K562 (cell line): ENCODE measurements at regions not wholly inside any gene's neighbourhood (a gene's known extent, or its start where the extent isn't known, plus 50 kb on each side); places are given as distances from the start of the nearest gene placed in this dataset.

Source experiments
- ATAC-seq: fragments of 200-7000 bp; cut with Tn5 transposase; 3 replicates; pipeline ENCODE4 v1.9.1; 2020; ENCODE audit warnings: moderate library complexity
- BruUV-seq: library from RNA; stranded (reverse); fragments of 400-500 nt; replicated peaks from 2 replicates; lab custom pipeline; 2021; lab: Mats Ljungman, UMichigan
- CTCF ChIA-PET: fragments of 300-600 bp; formaldehyde crosslinking; extraction: SDS; loops from one replicate; lab custom pipeline; 2021; ENCODE audit warnings: low intra/inter-chr PET ratio; lab: Yijun Ruan, JAX
- POLR2A ChIA-PET: fragments of 300-600, 350-650 bp; sonication (Branson Sonifier 250); formaldehyde crosslinking; extraction: SDS; loops from one replicate; lab custom pipeline; 2021; ENCODE audit warnings: antibody characterized with exemption, inconsistent platforms; lab: Yijun Ruan, JAX
- DNase-seq, 4 experiments: peaks; one replicate each; pipeline versions ENCODE4 v3.0.0 to v3.0.0-alpha.2; 2011 to 2018; ENCODE audit warnings: low spot score in 3 of 4, mixed read lengths in 3 of 4; ENCODE audit errors: extremely low read depth in 1 of 4
- FAIRE-seq: peaks from 2 replicates; lab custom pipeline; 2011; peaks lifted over from hg19 to GRCh38; lab: Jason Lieb, UNC
- H2AFZ ChIP-seq: 2 replicates; pipeline ENCODE4 v1.6.0; 2011; ENCODE audit warnings: low read depth, low read length, control low read depth, inconsistent platforms
- H3K27ac ChIP-seq: fragments of 200-600 bp; 3 replicates; pipeline ENCODE4 v1.8.0; 2011; ENCODE audit warnings: low read depth, mild to moderate bottlenecking, control low read depth, inconsistent platforms, low read length, moderate library complexity, mixed read lengths; ENCODE audit errors: extremely low read depth
- H3K27me3 ChIP-seq, 2 experiments: fragments of 300-600 bp in 1 of 2; 2 replicates in 1 of 2; 3 replicates in 1 of 2; pipeline versions ENCODE4 v1.6.0 to v1.8.0; 2011; ENCODE audit warnings: inconsistent platforms in 2 of 2, low read length in 2 of 2, mild to moderate bottlenecking in 1 of 2, mixed read lengths in 1 of 2, moderate library complexity in 1 of 2; ENCODE audit not compliant: control insufficient read depth in 2 of 2, insufficient read depth in 2 of 2
- H3K36me3 ChIP-seq: fragments of 300-600 bp; 3 replicates; pipeline ENCODE4 v1.8.0; 2011; ENCODE audit warnings: mild to moderate bottlenecking, low read length, inconsistent platforms; ENCODE audit not compliant: control insufficient read depth, insufficient read depth
- H3K4me1 ChIP-seq, 2 experiments: fragments of 200-600 bp in 1 of 2; replicated peaks in 1 of 2; 2 replicates in 1 of 2; 3 replicates in 1 of 2; pipeline versions ENCODE4 v1.5.1 to v1.8.0; 2011; ENCODE audit warnings: inconsistent platforms in 2 of 2, low read length in 2 of 2, mild to moderate bottlenecking in 1 of 2, mixed read lengths in 1 of 2, moderate library complexity in 1 of 2; ENCODE audit not compliant: control insufficient read depth in 2 of 2, insufficient read depth in 2 of 2
- H3K4me2 ChIP-seq: 2 replicates; pipeline ENCODE4 v1.6.1; 2011; ENCODE audit warnings: low read length, control low read depth, inconsistent platforms, mixed read lengths; ENCODE audit not compliant: insufficient read depth
- H3K4me3 ChIP-seq: fragments of 200-600 bp; sonication (generic), shearing (Covaris generic); 2 replicates; pipeline ENCODE4 v1.5.1; 2016; ENCODE audit warnings: control low read depth, inconsistent platforms
- H3K79me2 ChIP-seq: fragments of 200-600 bp; 3 replicates; pipeline ENCODE4 v1.8.0; 2011; ENCODE audit warnings: low read length, inconsistent platforms; ENCODE audit not compliant: control insufficient read depth, insufficient read depth
- H3K9ac ChIP-seq, 2 experiments: 2 replicates each; pipeline versions ENCODE4 v1.6.0 to v1.6.1; 2011; ENCODE audit warnings: low read depth in 2 of 2, low read length in 2 of 2, control low read depth in 1 of 2, inconsistent platforms in 1 of 2, mild to moderate bottlenecking in 1 of 2, mixed read lengths in 1 of 2; ENCODE audit not compliant: insufficient read depth in 1 of 2
- H3K9me1 ChIP-seq: one replicate; pipeline ENCODE4 v1.6.0; 2011; ENCODE audit warnings: inconsistent platforms, mild to moderate bottlenecking, low read length, moderate library complexity; ENCODE audit not compliant: control insufficient read depth, insufficient read depth
- H3K9me3 ChIP-seq: replicated peaks from 2 replicates; pipeline ENCODE4 v1.5.1; 2011; ENCODE audit warnings: low read depth, low read length, inconsistent platforms; ENCODE audit not compliant: control insufficient read depth, insufficient read depth
- H4K20me1 ChIP-seq: replicated peaks from 2 replicates; pipeline ENCODE4 v1.6.1; 2011; ENCODE audit warnings: low read length, inconsistent platforms, mixed read lengths; ENCODE audit not compliant: control insufficient read depth, insufficient read depth
- CC2D1A ChIP-seq: fragments of 450-650 bp; IDR thresholded peaks from 2 replicates; pipeline ENCODE4 v1.6.1; 2017; ENCODE audit warnings: mild to moderate bottlenecking
- FOXP1 ChIP-seq: sonication (generic); formaldehyde crosslinking; IDR thresholded peaks from 2 replicates; pipeline ENCODE4 v1.8.0; 2022; ENCODE audit warnings: mild to moderate bottlenecking, missing genetic modification reagents
- FUS ChIP-seq: fragments of 200-400 bp; formaldehyde crosslinking; optimal IDR thresholded peaks from 2 replicates; pipeline ENCODE3; 2017; ENCODE audit warnings: low read depth, low read length
- KLF16 ChIP-seq: IDR thresholded peaks from 2 replicates; pipeline ENCODE4 v1.6.1; 2016; ENCODE audit warnings: antibody characterized with exemption
- MBD2 ChIP-seq: sonication (generic); IDR thresholded peaks from 2 replicates; pipeline ENCODE4 v1.6.1; 2016; ENCODE audit warnings: low read depth, borderline replicate concordance
- NFIX ChIP-seq: fragments of 250-450 bp; sonication (Bioruptor Pico); IDR thresholded peaks from 2 replicates; pipeline ENCODE4 v1.4.0; 2020; ENCODE audit warnings: low read depth, mild to moderate bottlenecking, moderate library complexity
- PTRF ChIP-seq: fragments of 450-650 bp; IDR thresholded peaks from 2 replicates; pipeline ENCODE4 v1.6.1; 2016; ENCODE audit warnings: mild to moderate bottlenecking, missing genetic modification characterization, missing compliant biosample characterization
- SMARCA4 ChIP-seq: fragments of 450-650 bp; IDR thresholded peaks from 2 replicates; pipeline ENCODE4 v1.6.1; 2016
- YBX1 ChIP-seq: fragments of 450-650 bp; IDR thresholded peaks from 2 replicates; pipeline ENCODE4 v1.7.1; 2016; ENCODE audit warnings: mild to moderate bottlenecking
- ZC3H8 ChIP-seq: fragments of 450-650 bp; IDR thresholded peaks from 2 replicates; pipeline ENCODE4 v1.6.1; 2017
- ZNF324 ChIP-seq: fragments of 250-450 bp; sonication (Bioruptor Pico); IDR thresholded peaks from 2 replicates; pipeline ENCODE4 v1.4.0; 2020; ENCODE audit warnings: mild to moderate bottlenecking
- ZNF41 ChIP-seq: fragments of 250-450 bp; sonication (Bioruptor Pico); conservative IDR thresholded peaks from 2 replicates; pipeline ENCODE4 v1.4.0; 2020; ENCODE audit warnings: mild to moderate bottlenecking
- ZNF696 ChIP-seq: fragments of 250-450 bp; sonication (Bioruptor Pico); conservative IDR thresholded peaks from 2 replicates; pipeline ENCODE4 v1.4.0; 2020; ENCODE audit warnings: mild to moderate bottlenecking, moderate library complexity
- WGBS: fragments of 100-300 bp; shearing (Covaris generic); methylation state at CpG from one replicate; pipeline ENCODE4 v1.1.6; 2016; ENCODE audit warnings: low coverage, mixed read lengths; ENCODE audit not compliant: insufficient coverage; ENCODE audit errors: missing lambda C conversion rate; 5-methylcytosine and 5-hydroxymethylcytosine counted together
- in situ Hi-C: fragments of 300-500 bp; cut with MboI; formaldehyde crosslinking; loops from 4 replicates; pipeline ENCODE4 v1.15.0; 2018; ENCODE audit warnings: inconsistent platforms, mixed read lengths
- intact Hi-C: fragments of 100-400 bp; cut with micrococcal nuclease; formaldehyde crosslinking; loops from 2 replicates; pipeline ENCODE4 v1.14.2; 2022
- TF ChIP-seq, protein P1 (sequence below): IDR thresholded peaks from 2 replicates; pipeline ENCODE4 v1.6.1; 2014; ENCODE audit warnings: antibody characterized with exemption
- TF ChIP-seq, protein P2 (sequence below): fragments of 450-650 bp; IDR thresholded peaks from 2 replicates; pipeline ENCODE4 v1.7.0; 2016; ENCODE audit warnings: borderline replicate concordance
- TF ChIP-seq, protein P3 (sequence below): fragments of 450-650 bp; IDR thresholded peaks from 2 replicates; pipeline ENCODE4 v1.6.1; 2017; ENCODE audit warnings: mild to moderate bottlenecking, moderate library complexity
- TF ChIP-seq, protein P4 (sequence below): fragments of 200-800 bp; sonication (Bioruptor generic); IDR thresholded peaks from 2 replicates; pipeline ENCODE4 v1.6.1; 2016; ENCODE audit warnings: missing genetic modification characterization, missing compliant biosample characterization

DNA sequence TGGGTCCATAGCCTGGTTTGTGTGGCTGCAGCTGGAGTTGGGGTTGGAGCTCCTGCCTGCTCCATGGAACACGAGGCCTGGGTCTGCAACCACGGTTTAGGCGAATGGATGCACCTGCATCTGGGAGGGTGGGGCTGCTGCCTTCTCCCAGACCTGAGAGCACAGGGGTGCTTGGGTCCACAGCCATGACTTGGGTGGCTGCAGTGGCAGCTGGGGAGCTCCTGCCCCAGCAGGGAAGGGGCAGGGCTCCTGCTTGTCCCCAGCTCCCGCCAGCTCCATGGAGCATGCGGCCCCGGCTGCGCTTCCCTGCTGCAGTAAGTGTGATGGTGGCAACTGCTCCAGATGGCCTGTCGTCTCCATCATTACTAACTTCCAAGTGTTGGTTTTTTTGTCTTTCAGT, 571.1 kb upstream of the LRRN3 start:
- in situ Hi-C loops (no loop called here), intact Hi-C loops (no loop called here)
- no peaks in the 10 kb centered on the region for H3K9me3 ChIP-seq
- 3% methylated on average over 8 of the region's 8 CpGs for WGBS
- ChIA-PET CTCF (no interaction called here), POLR2A (no interaction called here)
- no peak overlapping the region for H3K4me3 ChIP-seq
- H3K4me2 ChIP-seq: no peak overlapping the region
- no peaks in the 10 kb centered on the region for H3K27me3 ChIP-seq
- BruUV-seq: no TSS peak
- H3K36me3 ChIP-seq: no peaks in the 10 kb centered on the region
- no peak for DNase-seq
- no peaks in the 10 kb centered on the region for H3K9me1 ChIP-seq
- no peak for ATAC-seq
- no peak overlapping the region for H3K27ac ChIP-seq
- H2AFZ ChIP-seq: no peak overlapping the region
- no peaks in the 10 kb centered on the region for H3K79me2 ChIP-seq
- no peak for FAIRE-seq
- no peak overlapping the region for H3K9ac ChIP-seq
- no peaks in the 10 kb centered on the region for H3K4me1 ChIP-seq
- no peaks in the 10 kb centered on the region for H4K20me1 ChIP-seq
- TF ChIP-seq MBD2 (no peak), ZNF696 (CRISPR knock-in tag) (no peak), CC2D1A (no peak), KLF16 (no peak), FOXP1 (CRISPR knock-in tag) (no peak), SMARCA4 (no peak), FUS (no peak), ZC3H8 (no peak), YBX1 (no peak), ZNF324 (CRISPR knock-in tag) (no peak), NFIX (CRISPR knock-in tag) (no peak), PTRF (tag) (no peak), ZNF41 (CRISPR knock-in tag) (no peak)
- TF ChIP-seq, protein P1, sequence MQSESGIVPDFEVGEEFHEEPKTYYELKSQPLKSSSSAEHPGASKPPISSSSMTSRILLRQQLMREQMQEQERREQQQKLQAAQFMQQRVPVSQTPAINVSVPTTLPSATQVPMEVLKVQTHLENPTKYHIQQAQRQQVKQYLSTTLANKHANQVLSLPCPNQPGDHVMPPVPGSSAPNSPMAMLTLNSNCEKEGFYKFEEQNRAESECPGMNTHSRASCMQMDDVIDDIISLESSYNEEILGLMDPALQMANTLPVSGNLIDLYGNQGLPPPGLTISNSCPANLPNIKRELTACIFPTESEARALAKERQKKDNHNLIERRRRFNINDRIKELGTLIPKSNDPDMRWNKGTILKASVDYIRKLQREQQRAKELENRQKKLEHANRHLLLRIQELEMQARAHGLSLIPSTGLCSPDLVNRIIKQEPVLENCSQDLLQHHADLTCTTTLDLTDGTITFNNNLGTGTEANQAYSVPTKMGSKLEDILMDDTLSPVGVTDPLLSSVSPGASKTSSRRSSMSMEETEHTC: no peak
- TF ChIP-seq, protein P2, sequence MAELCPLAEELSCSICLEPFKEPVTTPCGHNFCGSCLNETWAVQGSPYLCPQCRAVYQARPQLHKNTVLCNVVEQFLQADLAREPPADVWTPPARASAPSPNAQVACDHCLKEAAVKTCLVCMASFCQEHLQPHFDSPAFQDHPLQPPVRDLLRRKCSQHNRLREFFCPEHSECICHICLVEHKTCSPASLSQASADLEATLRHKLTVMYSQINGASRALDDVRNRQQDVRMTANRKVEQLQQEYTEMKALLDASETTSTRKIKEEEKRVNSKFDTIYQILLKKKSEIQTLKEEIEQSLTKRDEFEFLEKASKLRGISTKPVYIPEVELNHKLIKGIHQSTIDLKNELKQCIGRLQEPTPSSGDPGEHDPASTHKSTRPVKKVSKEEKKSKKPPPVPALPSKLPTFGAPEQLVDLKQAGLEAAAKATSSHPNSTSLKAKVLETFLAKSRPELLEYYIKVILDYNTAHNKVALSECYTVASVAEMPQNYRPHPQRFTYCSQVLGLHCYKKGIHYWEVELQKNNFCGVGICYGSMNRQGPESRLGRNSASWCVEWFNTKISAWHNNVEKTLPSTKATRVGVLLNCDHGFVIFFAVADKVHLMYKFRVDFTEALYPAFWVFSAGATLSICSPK: no peak
- TF ChIP-seq, protein P3, sequence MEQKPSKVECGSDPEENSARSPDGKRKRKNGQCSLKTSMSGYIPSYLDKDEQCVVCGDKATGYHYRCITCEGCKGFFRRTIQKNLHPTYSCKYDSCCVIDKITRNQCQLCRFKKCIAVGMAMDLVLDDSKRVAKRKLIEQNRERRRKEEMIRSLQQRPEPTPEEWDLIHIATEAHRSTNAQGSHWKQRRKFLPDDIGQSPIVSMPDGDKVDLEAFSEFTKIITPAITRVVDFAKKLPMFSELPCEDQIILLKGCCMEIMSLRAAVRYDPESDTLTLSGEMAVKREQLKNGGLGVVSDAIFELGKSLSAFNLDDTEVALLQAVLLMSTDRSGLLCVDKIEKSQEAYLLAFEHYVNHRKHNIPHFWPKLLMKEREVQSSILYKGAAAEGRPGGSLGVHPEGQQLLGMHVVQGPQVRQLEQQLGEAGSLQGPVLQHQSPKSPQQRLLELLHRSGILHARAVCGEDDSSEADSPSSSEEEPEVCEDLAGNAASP: no peak
- TF ChIP-seq, protein P4, sequence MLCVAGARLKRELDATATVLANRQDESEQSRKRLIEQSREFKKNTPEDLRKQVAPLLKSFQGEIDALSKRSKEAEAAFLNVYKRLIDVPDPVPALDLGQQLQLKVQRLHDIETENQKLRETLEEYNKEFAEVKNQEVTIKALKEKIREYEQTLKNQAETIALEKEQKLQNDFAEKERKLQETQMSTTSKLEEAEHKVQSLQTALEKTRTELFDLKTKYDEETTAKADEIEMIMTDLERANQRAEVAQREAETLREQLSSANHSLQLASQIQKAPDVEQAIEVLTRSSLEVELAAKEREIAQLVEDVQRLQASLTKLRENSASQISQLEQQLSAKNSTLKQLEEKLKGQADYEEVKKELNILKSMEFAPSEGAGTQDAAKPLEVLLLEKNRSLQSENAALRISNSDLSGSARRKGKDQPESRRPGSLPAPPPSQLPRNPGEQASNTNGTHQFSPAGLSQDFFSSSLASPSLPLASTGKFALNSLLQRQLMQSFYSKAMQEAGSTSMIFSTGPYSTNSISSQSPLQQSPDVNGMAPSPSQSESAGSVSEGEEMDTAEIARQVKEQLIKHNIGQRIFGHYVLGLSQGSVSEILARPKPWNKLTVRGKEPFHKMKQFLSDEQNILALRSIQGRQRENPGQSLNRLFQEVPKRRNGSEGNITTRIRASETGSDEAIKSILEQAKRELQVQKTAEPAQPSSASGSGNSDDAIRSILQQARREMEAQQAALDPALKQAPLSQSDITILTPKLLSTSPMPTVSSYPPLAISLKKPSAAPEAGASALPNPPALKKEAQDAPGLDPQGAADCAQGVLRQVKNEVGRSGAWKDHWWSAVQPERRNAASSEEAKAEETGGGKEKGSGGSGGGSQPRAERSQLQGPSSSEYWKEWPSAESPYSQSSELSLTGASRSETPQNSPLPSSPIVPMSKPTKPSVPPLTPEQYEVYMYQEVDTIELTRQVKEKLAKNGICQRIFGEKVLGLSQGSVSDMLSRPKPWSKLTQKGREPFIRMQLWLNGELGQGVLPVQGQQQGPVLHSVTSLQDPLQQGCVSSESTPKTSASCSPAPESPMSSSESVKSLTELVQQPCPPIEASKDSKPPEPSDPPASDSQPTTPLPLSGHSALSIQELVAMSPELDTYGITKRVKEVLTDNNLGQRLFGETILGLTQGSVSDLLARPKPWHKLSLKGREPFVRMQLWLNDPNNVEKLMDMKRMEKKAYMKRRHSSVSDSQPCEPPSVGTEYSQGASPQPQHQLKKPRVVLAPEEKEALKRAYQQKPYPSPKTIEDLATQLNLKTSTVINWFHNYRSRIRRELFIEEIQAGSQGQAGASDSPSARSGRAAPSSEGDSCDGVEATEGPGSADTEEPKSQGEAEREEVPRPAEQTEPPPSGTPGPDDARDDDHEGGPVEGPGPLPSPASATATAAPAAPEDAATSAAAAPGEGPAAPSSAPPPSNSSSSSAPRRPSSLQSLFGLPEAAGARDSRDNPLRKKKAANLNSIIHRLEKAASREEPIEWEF: no peak
